Lower lobe of right lung (tissue), 2 donors: ENCODE measurements at regions not wholly inside any gene's neighbourhood (a gene's known extent, or its start where the extent isn't known, plus 50 kb on each side); places are given as distances from the start of the nearest gene placed in this dataset.

Source experiments
- ATAC-seq, 2 donors: fragments of 200-7000 bp; cut with Tn5 transposase; one replicate each; pipeline ENCODE4 v1.9.1; 2020 to 2022; ENCODE audit warnings: mild to moderate bottlenecking in 2 of 2, moderate library complexity in 2 of 2
- DNase-seq: peaks from one replicate; pipeline ENCODE4 v3.0.0-alpha.2; 2020
- H3K27ac ChIP-seq: fragments of 200-600 bp; one replicate; pipeline ENCODE4 v1.8.0; 2022
- H3K27me3 ChIP-seq: fragments of 200-600 bp; one replicate; pipeline ENCODE4 v1.8.0; 2022; ENCODE audit warnings: low read depth
- H3K36me3 ChIP-seq: fragments of 200-600 bp; one replicate; pipeline ENCODE4 v1.8.0; 2022; ENCODE audit warnings: mild to moderate bottlenecking
- H3K4me1 ChIP-seq: fragments of 200-600 bp; one replicate; pipeline ENCODE4 v1.8.0; 2022
- H3K4me3 ChIP-seq: fragments of 200-600 bp; one replicate; pipeline ENCODE4 v1.8.0; 2022; ENCODE audit warnings: mild to moderate bottlenecking
- H3K9me3 ChIP-seq: fragments of 200-600 bp; one replicate; pipeline ENCODE4 v1.8.0; 2022
- intact Hi-C: fragments of 100-400 bp; cut with DNase I; formaldehyde crosslinking; loops from one replicate; pipeline ENCODE4 v1.11.0; 2022
- TF ChIP-seq, protein P1 (sequence below): fragments of 200-600 bp; IDR thresholded peaks from one replicate; pipeline ENCODE4 v1.8.0; 2022; ENCODE audit warnings: antibody characterized with exemption, mild to moderate bottlenecking
- donor health status: DM: no; HTN: yes; CAD: no; lungs with severe emphysema.

DNA sequence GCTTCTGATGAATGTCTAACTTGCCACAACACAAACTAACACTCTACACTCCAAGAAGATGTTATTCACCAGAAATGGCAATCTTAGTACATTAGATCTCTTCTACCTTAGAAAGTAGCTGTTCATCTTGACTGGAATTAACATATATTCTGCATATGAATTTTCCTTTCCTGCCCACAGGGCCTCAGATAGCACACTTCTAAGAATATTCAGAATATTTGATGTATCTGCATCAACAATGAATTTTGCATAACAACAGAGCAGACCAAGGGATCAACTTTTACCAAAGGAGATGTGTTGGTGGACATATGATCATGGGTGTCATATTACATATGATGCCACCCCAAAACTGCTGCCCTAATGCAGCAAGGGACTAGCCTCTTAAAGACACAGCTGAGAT, 960.8 kb upstream of the GHITM start:
- Histone ChIP-seq H3K9me3 (no peaks in the 10 kb centered on the region), H3K36me3 (no peaks in the 10 kb centered on the region), H3K27ac (no peak overlapping the region), H3K4me1 (no peaks in the 10 kb centered on the region), H3K27me3 (no peaks in the 10 kb centered on the region), H3K4me3 (no peak overlapping the region)
- intact Hi-C loops, result no loop called here
- ATAC-seq, result no peak
- no peak for DNase-seq
- TF ChIP-seq, protein P1, sequence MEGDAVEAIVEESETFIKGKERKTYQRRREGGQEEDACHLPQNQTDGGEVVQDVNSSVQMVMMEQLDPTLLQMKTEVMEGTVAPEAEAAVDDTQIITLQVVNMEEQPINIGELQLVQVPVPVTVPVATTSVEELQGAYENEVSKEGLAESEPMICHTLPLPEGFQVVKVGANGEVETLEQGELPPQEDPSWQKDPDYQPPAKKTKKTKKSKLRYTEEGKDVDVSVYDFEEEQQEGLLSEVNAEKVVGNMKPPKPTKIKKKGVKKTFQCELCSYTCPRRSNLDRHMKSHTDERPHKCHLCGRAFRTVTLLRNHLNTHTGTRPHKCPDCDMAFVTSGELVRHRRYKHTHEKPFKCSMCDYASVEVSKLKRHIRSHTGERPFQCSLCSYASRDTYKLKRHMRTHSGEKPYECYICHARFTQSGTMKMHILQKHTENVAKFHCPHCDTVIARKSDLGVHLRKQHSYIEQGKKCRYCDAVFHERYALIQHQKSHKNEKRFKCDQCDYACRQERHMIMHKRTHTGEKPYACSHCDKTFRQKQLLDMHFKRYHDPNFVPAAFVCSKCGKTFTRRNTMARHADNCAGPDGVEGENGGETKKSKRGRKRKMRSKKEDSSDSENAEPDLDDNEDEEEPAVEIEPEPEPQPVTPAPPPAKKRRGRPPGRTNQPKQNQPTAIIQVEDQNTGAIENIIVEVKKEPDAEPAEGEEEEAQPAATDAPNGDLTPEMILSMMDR, result no peak

DNA sequence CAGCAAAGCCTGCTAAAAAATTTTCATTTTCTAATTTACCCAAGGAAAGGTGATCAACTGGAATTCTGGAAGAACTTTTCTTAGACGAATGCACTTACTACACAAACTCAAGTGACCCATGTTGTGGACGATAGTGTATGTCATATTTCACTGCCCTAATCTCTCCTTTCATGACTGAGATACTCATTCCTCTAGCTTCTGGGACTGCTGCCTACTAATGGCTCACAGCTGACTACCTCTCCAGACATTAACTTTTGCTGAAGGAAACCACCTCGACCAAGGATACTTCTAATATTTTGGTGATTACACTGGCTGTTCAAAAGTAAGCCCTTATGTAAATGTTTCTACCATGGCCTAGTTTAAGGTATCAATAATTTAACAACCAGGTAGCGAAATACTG, 959.9 kb upstream of the GHITM start:
- DNase-seq, result no peak
- TF ChIP-seq, protein P1, result no peak
- H3K27me3 ChIP-seq, result no peaks in the 10 kb centered on the region
- H3K27ac ChIP-seq, result no peak overlapping the region
- ATAC-seq, result no peak
- no peaks in the 10 kb centered on the region for H3K36me3 ChIP-seq
- H3K4me3 ChIP-seq, result no peak overlapping the region
- H3K4me1 ChIP-seq, result no peaks in the 10 kb centered on the region
- intact Hi-C loops, result no loop called here
- no peaks in the 10 kb centered on the region for H3K9me3 ChIP-seq

DNA sequence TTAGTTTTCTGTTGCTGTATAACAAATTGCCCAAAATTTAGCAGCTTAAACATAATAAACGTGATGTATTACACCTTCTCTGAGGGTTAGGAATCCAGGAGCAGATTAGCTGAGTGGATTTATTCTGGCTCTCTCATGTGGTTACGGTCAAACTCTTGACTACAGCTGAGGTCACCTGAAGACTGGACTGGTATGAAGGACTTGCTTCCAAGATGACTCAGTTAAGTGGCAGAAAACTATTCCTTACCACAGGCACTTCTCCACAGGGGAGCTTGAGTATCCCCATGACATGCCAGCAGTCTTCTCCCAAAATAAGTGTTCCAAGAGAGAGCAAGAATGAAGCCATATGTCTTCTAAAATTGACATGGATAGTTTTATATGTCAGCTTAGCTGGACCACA, 957.2 kb upstream of the GHITM start:
- ATAC-seq (no peak), DNase-seq (no peak)
- H3K4me1 ChIP-seq, result no peaks in the 10 kb centered on the region
- TF ChIP-seq, protein P1, result no peak
- no peak overlapping the region for H3K27ac ChIP-seq
- no peaks in the 10 kb centered on the region for H3K27me3 ChIP-seq
- H3K36me3 ChIP-seq, result no peaks in the 10 kb centered on the region
- H3K9me3 ChIP-seq, result no peaks in the 10 kb centered on the region
- intact Hi-C loops, result no loop called here
- no peak overlapping the region for H3K4me3 ChIP-seq

DNA sequence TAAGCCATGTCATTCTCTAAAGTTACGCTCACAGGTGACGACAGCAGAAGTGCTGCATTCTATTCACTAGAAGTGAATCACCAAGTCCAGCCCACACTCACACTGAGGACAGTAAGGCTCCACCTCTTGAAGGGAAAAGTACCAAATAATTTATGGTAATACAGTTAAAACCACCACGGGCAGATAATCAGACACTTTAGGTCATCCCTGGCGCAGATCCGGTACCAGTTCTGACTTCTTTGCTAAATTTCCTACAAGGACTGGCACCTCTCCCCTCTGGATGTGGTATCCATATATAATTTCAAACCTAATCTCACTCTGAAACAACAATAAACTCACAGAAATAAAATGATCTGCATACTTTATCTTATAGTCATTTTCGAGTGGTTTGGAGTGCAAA, 954.7 kb upstream of the GHITM start:
- DNase-seq, result no peak
- no peak for ATAC-seq
- intact Hi-C loops, result no loop called here
- H3K36me3 ChIP-seq, result no peaks in the 10 kb centered on the region
- H3K4me3 ChIP-seq, result no peak overlapping the region
- TF ChIP-seq, protein P1, result no peak
- no peaks in the 10 kb centered on the region for H3K4me1 ChIP-seq
- no peaks in the 10 kb centered on the region for H3K9me3 ChIP-seq
- no peak overlapping the region for H3K27ac ChIP-seq
- no peaks in the 10 kb centered on the region for H3K27me3 ChIP-seq

DNA sequence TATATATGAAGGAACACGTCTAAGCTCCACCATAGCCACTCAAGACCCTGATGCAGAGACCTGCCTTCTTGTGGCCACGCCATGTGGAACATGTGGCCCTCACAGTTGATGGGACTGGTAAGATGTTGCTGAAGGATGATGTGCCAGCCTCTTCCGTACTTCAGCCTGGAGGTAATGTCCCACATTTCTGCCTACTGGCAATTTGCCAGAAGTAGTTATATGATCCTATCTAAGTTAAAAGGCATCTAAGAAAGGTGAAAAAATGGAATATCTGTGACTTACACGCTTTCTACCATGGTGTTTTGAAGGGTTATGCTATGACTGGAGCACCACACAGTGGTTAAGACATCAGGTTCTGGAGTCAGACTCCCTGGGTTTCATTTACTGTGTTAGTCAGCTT, 948.7 kb upstream of the GHITM start:
- H3K27ac ChIP-seq, result no peak overlapping the region
- H3K4me1 ChIP-seq, result no peaks in the 10 kb centered on the region
- intact Hi-C loops, result no loop called here
- TF ChIP-seq, protein P1, result no peak
- DNase-seq (no peak), ATAC-seq (no peak)
- no peak overlapping the region for H3K4me3 ChIP-seq
- H3K27me3 ChIP-seq, result no peaks in the 10 kb centered on the region
- H3K9me3 ChIP-seq, result no peaks in the 10 kb centered on the region
- H3K36me3 ChIP-seq, result no peaks in the 10 kb centered on the region

DNA sequence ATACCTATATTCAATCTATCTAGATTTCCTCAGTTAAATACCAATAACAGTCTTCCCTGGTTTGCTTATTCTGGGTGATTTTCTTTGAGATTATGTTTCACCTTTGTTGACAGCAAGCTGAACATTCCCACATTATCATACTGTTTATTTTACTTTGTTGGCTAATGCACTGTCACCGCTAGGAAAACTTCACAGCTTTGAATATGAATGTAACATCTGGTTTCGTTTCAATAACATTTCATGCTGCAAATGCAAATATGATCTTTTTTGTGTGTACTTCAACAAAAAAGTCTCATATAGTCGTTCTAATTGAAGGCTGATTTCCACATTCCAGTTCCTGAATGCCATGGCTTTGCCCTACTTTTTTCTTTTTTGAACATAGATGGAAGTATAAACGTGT, 946.3 kb upstream of the GHITM start:
- no peak overlapping the region for H3K27ac ChIP-seq
- H3K4me1 ChIP-seq, result no peaks in the 10 kb centered on the region
- intact Hi-C loops, result no loop called here
- H3K27me3 ChIP-seq, result no peaks in the 10 kb centered on the region
- TF ChIP-seq, protein P1, result no peak
- no peaks in the 10 kb centered on the region for H3K9me3 ChIP-seq
- no peaks in the 10 kb centered on the region for H3K36me3 ChIP-seq
- no peak overlapping the region for H3K4me3 ChIP-seq
- DNase-seq, result no peak
- ATAC-seq, result no peak
